Esophagus muscularis mucosa (tissue), 3 donors: ENCODE measurements at regions not wholly inside any gene's neighbourhood (a gene's known extent, or its start where the extent isn't known, plus 50 kb on each side); places are given as distances from the start of the nearest gene placed in this dataset.

Experiments used
- POLR2A ChIP-seq: fragments of 450-650 bp; IDR thresholded peaks from one replicate; pipeline ENCODE4 v1.6.1; 2017; ENCODE audit warnings: antibody characterized with exemption, moderate library complexity, mild to moderate bottlenecking, low read depth
- TF ChIP-seq, protein P1 (sequence below), 3 experiments: fragments of 200-600 bp in 2 of 3; fragments of 450-650 bp in 1 of 3; sonication (generic) in 2 of 3; IDR thresholded peaks; one replicate each; pipeline ENCODE4 v1.5.1; 2017 to 2019; ENCODE audit warnings: antibody characterized with exemption in 3 of 3, mild to moderate bottlenecking in 2 of 3, moderate library complexity in 1 of 3

- TF ChIP-seq POLR2A, result no peak
- TF ChIP-seq, protein P1, sequence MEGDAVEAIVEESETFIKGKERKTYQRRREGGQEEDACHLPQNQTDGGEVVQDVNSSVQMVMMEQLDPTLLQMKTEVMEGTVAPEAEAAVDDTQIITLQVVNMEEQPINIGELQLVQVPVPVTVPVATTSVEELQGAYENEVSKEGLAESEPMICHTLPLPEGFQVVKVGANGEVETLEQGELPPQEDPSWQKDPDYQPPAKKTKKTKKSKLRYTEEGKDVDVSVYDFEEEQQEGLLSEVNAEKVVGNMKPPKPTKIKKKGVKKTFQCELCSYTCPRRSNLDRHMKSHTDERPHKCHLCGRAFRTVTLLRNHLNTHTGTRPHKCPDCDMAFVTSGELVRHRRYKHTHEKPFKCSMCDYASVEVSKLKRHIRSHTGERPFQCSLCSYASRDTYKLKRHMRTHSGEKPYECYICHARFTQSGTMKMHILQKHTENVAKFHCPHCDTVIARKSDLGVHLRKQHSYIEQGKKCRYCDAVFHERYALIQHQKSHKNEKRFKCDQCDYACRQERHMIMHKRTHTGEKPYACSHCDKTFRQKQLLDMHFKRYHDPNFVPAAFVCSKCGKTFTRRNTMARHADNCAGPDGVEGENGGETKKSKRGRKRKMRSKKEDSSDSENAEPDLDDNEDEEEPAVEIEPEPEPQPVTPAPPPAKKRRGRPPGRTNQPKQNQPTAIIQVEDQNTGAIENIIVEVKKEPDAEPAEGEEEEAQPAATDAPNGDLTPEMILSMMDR (IDR thresholded peaks at IDR 0.05), result no peak
Measured at GRCh38 chr6:167717867-167718266, 108.8 kb upstream of the AFDN start.
